ENCODE measurements at regions not wholly inside any gene's neighbourhood (a gene's known extent, or its start where the extent isn't known, plus 50 kb on each side); places are given as distances from the start of the nearest gene placed in this dataset.

GRCh38 chr14:94964931-94965330 is 192.4 kb downstream of the DICER1 start:
- Histone ChIP-seq H3K4me3 (no peak overlapping the region), H3K27me3 (no peaks in the 10 kb centered on the region), H3K27ac (no peak overlapping the region), H3K9me3 (ENCODE audit: low read depth) (no peaks in the 10 kb centered on the region), H3K36me3 (no peaks in the 10 kb centered on the region), H3K4me1 (ENCODE audit: low read depth) (no peaks in the 10 kb centered on the region)
- no peak for DNase-seq (ENCODE audit: low read depth in 1 of 2, low spot score in 1 of 2)
- TF ChIP-seq, protein P1, sequence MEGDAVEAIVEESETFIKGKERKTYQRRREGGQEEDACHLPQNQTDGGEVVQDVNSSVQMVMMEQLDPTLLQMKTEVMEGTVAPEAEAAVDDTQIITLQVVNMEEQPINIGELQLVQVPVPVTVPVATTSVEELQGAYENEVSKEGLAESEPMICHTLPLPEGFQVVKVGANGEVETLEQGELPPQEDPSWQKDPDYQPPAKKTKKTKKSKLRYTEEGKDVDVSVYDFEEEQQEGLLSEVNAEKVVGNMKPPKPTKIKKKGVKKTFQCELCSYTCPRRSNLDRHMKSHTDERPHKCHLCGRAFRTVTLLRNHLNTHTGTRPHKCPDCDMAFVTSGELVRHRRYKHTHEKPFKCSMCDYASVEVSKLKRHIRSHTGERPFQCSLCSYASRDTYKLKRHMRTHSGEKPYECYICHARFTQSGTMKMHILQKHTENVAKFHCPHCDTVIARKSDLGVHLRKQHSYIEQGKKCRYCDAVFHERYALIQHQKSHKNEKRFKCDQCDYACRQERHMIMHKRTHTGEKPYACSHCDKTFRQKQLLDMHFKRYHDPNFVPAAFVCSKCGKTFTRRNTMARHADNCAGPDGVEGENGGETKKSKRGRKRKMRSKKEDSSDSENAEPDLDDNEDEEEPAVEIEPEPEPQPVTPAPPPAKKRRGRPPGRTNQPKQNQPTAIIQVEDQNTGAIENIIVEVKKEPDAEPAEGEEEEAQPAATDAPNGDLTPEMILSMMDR (IDR thresholded peaks at IDR 0.05; ENCODE audit: low read depth, low read length): no peak

DNA sequence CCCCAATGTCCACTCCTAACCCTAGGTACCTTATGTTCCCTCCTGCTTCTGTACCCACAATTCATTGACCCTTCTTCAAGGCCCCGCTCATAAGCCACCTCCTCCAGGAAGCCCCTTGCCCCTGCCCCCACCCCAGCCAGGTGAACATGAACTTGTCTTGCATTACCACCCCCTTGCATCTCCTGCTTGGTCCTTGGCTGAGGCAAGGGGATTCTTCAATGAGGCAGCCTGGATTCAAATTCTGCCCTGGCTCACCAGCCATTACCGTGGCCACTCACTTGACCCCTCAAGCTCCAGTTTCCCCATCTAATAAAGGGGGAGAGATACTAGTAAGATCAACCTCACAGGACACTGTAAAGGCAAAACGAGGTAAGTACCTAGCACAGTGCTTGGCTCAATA is 193.1 kb downstream of the DICER1 start:
- H3K4me3 ChIP-seq: no peak overlapping the region

DNA sequence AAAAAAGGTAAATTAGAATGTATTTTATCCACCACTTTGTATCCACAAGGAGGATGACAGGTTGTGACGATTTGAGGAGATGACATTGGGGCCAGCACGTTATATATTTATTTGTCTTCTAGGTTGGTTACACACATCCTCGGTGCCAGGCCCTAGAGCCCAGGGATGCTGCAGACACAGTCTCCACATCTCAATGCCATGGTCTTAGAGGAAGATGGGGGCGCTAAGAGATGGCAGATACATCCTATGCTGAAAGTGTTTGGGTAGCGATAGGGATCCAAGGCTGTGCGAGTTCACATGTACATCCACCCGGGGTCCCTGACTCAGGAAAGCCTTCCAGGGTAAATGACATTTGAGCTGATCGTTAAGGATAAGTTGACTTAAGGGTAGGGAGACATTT is 193.1 kb upstream of the GSC start:
- H3K4me3 ChIP-seq: no peak overlapping the region
- TF ChIP-seq, protein P1 (IDR thresholded peaks at IDR 0.05; ENCODE audit: low read depth, low read length): no peak

More for the DNA sequence above, 193.1 kb downstream of the DICER1 start:
- no peak for DNase-seq (ENCODE audit: low read depth in 1 of 2, low spot score in 1 of 2)
- no peak overlapping the region for H3K27ac ChIP-seq
- H3K27me3 ChIP-seq: no peaks in the 10 kb centered on the region
- H3K4me1 ChIP-seq (ENCODE audit: low read depth): no peaks in the 10 kb centered on the region
- no peaks in the 10 kb centered on the region for H3K9me3 ChIP-seq (ENCODE audit: low read depth)
- TF ChIP-seq, protein P1 (IDR thresholded peaks at IDR 0.05; ENCODE audit: low read depth, low read length): no peak
- H3K36me3 ChIP-seq: no peaks in the 10 kb centered on the region

GRCh38 chr14:94962166-94962575 is 192.3 kb upstream of the GSC start:
- Histone ChIP-seq H3K4me3 (no peak overlapping the region), H3K27ac (no peak overlapping the region), H3K9me3 (ENCODE audit: low read depth) (no peaks in the 10 kb centered on the region), H3K36me3 (no peaks in the 10 kb centered on the region), H3K4me1 (ENCODE audit: low read depth) (no peaks in the 10 kb centered on the region), H3K27me3 (peaks cover 4% of the 10 kb centered on the region)
- no peak for DNase-seq (ENCODE audit: low read depth in 1 of 2, low spot score in 1 of 2)
- TF ChIP-seq, protein P1 (IDR thresholded peaks at IDR 0.05; ENCODE audit: low read depth, low read length): no peak

More for the DNA sequence above, 193.1 kb upstream of the GSC start:
- H3K27me3 ChIP-seq: peaks cover 4% of the 10 kb centered on the region
- no peak for DNase-seq (ENCODE audit: low read depth in 1 of 2, low spot score in 1 of 2)
- no peaks in the 10 kb centered on the region for H3K4me1 ChIP-seq (ENCODE audit: low read depth)
- no peaks in the 10 kb centered on the region for H3K36me3 ChIP-seq
- H3K27ac ChIP-seq: no peak overlapping the region
- H3K9me3 ChIP-seq (ENCODE audit: low read depth): no peaks in the 10 kb centered on the region

DNA sequence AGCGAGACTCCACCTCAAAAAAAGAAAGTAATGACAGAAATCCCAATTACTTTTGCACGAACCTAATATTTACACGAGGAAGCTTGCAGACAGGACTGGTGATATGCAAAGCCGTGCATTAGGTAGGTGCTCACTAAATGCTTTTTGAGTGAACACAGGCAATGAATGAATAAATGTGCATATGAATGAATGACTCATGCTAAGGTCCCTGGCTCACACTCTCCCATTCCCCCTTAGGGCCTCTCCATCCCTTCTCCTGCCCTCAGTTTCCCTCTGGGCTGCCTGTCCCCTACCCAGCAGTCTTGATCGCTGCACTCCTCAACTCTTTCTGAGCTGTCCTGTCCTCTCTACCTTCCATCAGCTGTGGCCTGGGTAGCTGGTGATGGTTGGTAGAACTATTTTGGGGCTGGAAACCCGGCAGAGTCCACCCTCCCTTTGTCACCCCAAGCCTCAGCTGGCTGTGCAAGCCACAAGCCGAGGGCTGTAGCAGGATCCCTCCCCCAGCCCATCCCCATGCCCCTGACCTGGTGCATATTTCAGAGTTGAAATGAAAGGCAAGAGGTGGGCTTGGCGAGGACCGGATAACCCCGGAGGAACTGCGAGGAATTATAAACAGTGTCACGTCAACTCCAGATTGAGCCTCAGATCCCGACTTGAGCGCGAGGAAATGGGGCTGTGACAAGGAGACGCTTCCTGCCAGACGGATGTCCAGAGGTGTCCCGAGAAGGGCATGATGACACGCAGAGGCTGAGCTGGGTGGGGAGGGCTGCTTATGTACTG is 191.7 kb upstream of the GSC start:
- peaks cover 4% of the 10 kb centered on the region for H3K27me3 ChIP-seq
- TF ChIP-seq, protein P1 (IDR thresholded peaks at IDR 0.05; ENCODE audit: low read depth, low read length): no peak
- no peak overlapping the region for H3K4me3 ChIP-seq
- H3K9me3 ChIP-seq (ENCODE audit: low read depth): no peaks in the 10 kb centered on the region
- no peaks in the 10 kb centered on the region for H3K4me1 ChIP-seq (ENCODE audit: low read depth)
- DNase-seq (ENCODE audit: low read depth in 1 of 2, low spot score in 1 of 2): no peak
- H3K27ac ChIP-seq: no peak overlapping the region
- no peaks in the 10 kb centered on the region for H3K36me3 ChIP-seq

Measured in cardiac muscle cell (in vitro differentiated cells and primary cell).